Upper lobe of left lung (tissue), 4 donors: ENCODE measurements at regions not wholly inside any gene's neighbourhood (a gene's known extent, or its start where the extent isn't known, plus 50 kb on each side); places are given as distances from the start of the nearest gene placed in this dataset.

Experiments
- CTCF ChIP-seq, 6 experiments: fragments of 450-650 bp in 4 of 6; fragments of 200-600 bp in 2 of 6; sonication (generic) in 2 of 6; IDR thresholded peaks; one replicate each; pipeline ENCODE4 v1.5.1; 2016 to 2019; ENCODE audit warnings: antibody characterized with exemption in 6 of 6
- POLR2A ChIP-seq, 4 donors: fragments of 450-650 bp; IDR thresholded peaks; one replicate each; pipeline ENCODE4 v1.5.1; 2016 to 2017; ENCODE audit warnings: antibody characterized with exemption in 4 of 4, mild to moderate bottlenecking in 2 of 4
- POLR2AphosphoS5 ChIP-seq, 2 donors: sonication (generic); formaldehyde crosslinking; IDR thresholded peaks; one replicate each; pipeline ENCODE4 v1.5.1; 2017; ENCODE audit warnings: antibody characterized with exemption in 2 of 2

- TF ChIP-seq CTCF (IDR thresholded peaks at IDR 0.05) (no peak), POLR2A (IDR thresholded peaks at IDR 0.05) (no peak), POLR2AphosphoS5 (IDR thresholded peaks at IDR 0.05) (no peak)
Observed at GRCh38 chr11:129709801-129710398, 105.7 kb upstream of the TMEM45B start.
